Small intestine (tissue), 7 donors: ENCODE measurements at regions not wholly inside any gene's neighbourhood (a gene's known extent, or its start where the extent isn't known, plus 50 kb on each side); places are given as distances from the start of the nearest gene placed in this dataset.

ENCODE experiments used
- DNase-seq, 2 donors: peaks; one replicate each; pipeline versions ENCODE4 v3.0.0 to v3.0.0-alpha.2; 2013
- FAIRE-seq: peaks from 2 replicates; lab custom pipeline; 2012; peaks lifted over from hg19 to GRCh38; lab: Jason Lieb, UNC
- H3K27ac ChIP-seq, 3 donors: one replicate each; pipeline ENCODE4 v1.5.1; 2013; ENCODE audit warnings: low read length in 2 of 3, mild to moderate bottlenecking in 2 of 3, control low read depth in 1 of 3, inconsistent platforms in 1 of 3, low read depth in 1 of 3, moderate library complexity in 1 of 3
- H3K27me3 ChIP-seq, 3 donors: one replicate each; pipeline ENCODE4 v1.6.1; 2013; ENCODE audit warnings: low read length in 3 of 3, inconsistent platforms in 1 of 3; ENCODE audit not compliant: control insufficient read depth in 3 of 3, insufficient read depth in 3 of 3
- H3K36me3 ChIP-seq, 3 donors: one replicate each; pipeline ENCODE4 v1.6.1; 2013; ENCODE audit warnings: low read length in 3 of 3, inconsistent platforms in 1 of 3, low read depth in 1 of 3, mild to moderate bottlenecking in 1 of 3, moderate library complexity in 1 of 3; ENCODE audit not compliant: control insufficient read depth in 3 of 3, insufficient read depth in 2 of 3
- H3K4me1 ChIP-seq, 3 donors: one replicate each; pipeline ENCODE4 v1.6.1; 2013; ENCODE audit warnings: low read length in 2 of 3, inconsistent platforms in 1 of 3, low read depth in 1 of 3, mild to moderate bottlenecking in 1 of 3, moderate library complexity in 1 of 3; ENCODE audit not compliant: control insufficient read depth in 3 of 3, insufficient read depth in 2 of 3
- H3K4me3 ChIP-seq, 3 donors: one replicate each; pipeline ENCODE4 v1.5.1; 2013; ENCODE audit warnings: low read length in 3 of 3, control low read depth in 1 of 3, inconsistent platforms in 1 of 3, low read depth in 1 of 3, mild to moderate bottlenecking in 1 of 3, moderate library complexity in 1 of 3
- H3K9me3 ChIP-seq, 2 donors: one replicate each; pipeline ENCODE4 v1.6.1; 2013; ENCODE audit warnings: low read depth in 1 of 2, low read length in 1 of 2; ENCODE audit not compliant: control insufficient read depth in 2 of 2, insufficient read depth in 1 of 2
- WGBS, 3 donors: extraction: QIAGEN DNeasy Blood & Tissue Kit; methylation state at CpG; one replicate each; pipeline ENCODE4 v1.1.7; 2013; 5-methylcytosine and 5-hydroxymethylcytosine counted together
- donor health status: healthy with polysubstance abuse.
- donor health status: control.
- donor health status: control.
- donor health status: Bipolar disorder and iron deficiency.
- donor health status: healthy.

- Histone ChIP-seq H3K9me3 (no peaks in the 10 kb centered on the region), H3K27me3 (peaks cover 0 to 4% (median 0%) of the 10 kb centered on the region in 3 donors), H3K4me1 (no peaks in the 10 kb centered on the region), H3K27ac (no peak overlapping the region), H3K4me3 (no peak overlapping the region), H3K36me3 (no peaks in the 10 kb centered on the region)
- WGBS, 3 donors: 45 to 65% (median 57%) methylated on average over 1 of the region's 1 CpG
- DNase-seq (no peak), FAIRE-seq (no peak)
Measured at GRCh38 chr7:94067047-94067446, 62.9 kb upstream of the BET1 start.

DNA sequence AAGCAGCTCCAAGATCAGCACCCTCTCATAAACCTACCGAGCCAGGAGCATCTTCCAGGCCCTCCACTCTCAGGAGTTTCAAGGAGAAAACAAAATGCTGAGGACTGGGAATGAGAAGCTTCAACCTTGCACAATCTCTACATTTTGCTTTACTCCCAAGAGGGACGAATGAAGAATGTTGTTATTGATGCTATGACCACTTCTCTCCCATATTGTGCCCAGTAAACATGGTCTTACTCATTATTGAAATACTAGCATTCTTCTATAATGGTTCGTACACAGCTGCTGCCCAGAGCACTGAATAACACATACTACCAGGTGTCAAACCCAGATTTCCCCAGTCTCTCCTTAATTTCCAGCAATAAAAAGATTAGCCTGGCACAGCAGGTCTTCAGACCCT lies 63.4 kb upstream of the BET1 start:
- H3K36me3 ChIP-seq: no peaks in the 10 kb centered on the region
- DNase-seq (no peak), FAIRE-seq (no peak)
- H3K4me3 ChIP-seq: no peak overlapping the region
- peaks cover 0 to 4% (median 0%) of the 10 kb centered on the region in 3 donors for H3K27me3 ChIP-seq
- H3K4me1 ChIP-seq: no peaks in the 10 kb centered on the region
- no peak overlapping the region for H3K27ac ChIP-seq
- no peaks in the 10 kb centered on the region for H3K9me3 ChIP-seq
- WGBS, 3 donors: 83 to 85% (median 84%) methylated on average over 3 of the region's 3 CpGs

- Histone ChIP-seq H3K27ac (no peak overlapping the region), H3K4me3 (no peak overlapping the region), H3K36me3 (no peaks in the 10 kb centered on the region), H3K9me3 (no peaks in the 10 kb centered on the region), H3K4me1 (no peaks in the 10 kb centered on the region), H3K27me3 (peaks cover 0 to 4% (median 0%) of the 10 kb centered on the region in 3 donors)
- DNase-seq (no peak), FAIRE-seq (no peak)
- WGBS, 3 donors: 62 to 80% (median 68%) methylated on average over 7 of the region's 7 CpGs
Measured at GRCh38 chr7:94069162-94069739, 65.1 kb upstream of the BET1 start.

GRCh38 chr7:94080551-94080950 lies 76.4 kb upstream of the BET1 start:
- no peak for FAIRE-seq
- Histone ChIP-seq H3K27me3 (peaks cover 0 to 2% (median 0%) of the 10 kb centered on the region in 3 donors), H3K9me3 (no peaks in the 10 kb centered on the region), H3K4me3 (no peak overlapping the region), H3K27ac (no peak overlapping the region), H3K4me1 (no peaks in the 10 kb centered on the region), H3K36me3 (no peaks in the 10 kb centered on the region)
- 76 to 80% (median 80%) methylated on average over 5 of the region's 5 CpGs for WGBS, 3 donors
- no peak for DNase-seq

GRCh38 chr7:94082126-94082525 lies 78.0 kb upstream of the BET1 start:
- no peaks in the 10 kb centered on the region for H3K9me3 ChIP-seq
- no peak for FAIRE-seq
- no peak for DNase-seq
- H3K27me3 ChIP-seq: peaks cover 0 to 2% (median 0%) of the 10 kb centered on the region in 3 donors
- no peak overlapping the region for H3K27ac ChIP-seq
- no peaks in the 10 kb centered on the region for H3K4me1 ChIP-seq
- H3K36me3 ChIP-seq: no peaks in the 10 kb centered on the region
- no peak overlapping the region for H3K4me3 ChIP-seq

DNA sequence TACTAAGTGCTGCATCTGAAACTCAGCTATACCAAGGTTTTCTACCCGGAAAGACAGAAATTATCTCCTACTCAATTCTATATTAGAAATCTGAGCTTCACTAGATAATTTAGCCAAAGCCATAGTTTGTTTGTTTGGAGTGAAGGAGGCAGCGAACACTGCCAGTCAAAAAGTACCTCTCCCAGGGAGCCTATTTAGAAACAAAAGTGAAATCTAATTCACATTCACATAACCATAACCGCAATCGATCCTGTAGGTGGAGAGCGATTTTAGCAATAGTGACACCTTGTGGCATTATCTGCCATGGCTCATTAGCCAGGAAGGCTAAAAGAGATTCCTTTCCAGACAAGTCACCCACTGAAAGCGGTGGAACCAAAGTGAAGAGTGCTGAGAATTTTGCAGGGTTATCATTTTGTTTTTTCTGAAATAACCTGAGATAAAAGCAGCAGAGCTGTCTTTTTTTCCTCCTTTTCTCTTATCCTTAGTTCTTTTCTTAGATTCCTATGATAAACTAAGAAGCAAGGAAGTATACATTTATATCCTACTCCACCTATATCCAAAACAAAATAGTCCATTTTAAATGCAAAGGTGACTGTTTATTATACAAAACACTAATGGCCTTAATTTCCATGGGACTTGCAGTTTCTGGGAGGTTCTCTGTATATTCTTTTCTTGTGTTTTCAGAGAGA lies 83.7 kb upstream of the BET1 start:
- FAIRE-seq (no peak), DNase-seq (peak; percentile 67 to 73)
- no peaks in the 10 kb centered on the region for H3K4me1 ChIP-seq
- H3K9me3 ChIP-seq: no peaks in the 10 kb centered on the region
- no peaks in the 10 kb centered on the region for H3K36me3 ChIP-seq
- no peaks in the 10 kb centered on the region for H3K27me3 ChIP-seq
- no peak overlapping the region for H3K27ac ChIP-seq
- WGBS, 3 donors: 12 to 16% (median 14%) methylated on average over 6 of the region's 6 CpGs
- no peak overlapping the region for H3K4me3 ChIP-seq

DNA sequence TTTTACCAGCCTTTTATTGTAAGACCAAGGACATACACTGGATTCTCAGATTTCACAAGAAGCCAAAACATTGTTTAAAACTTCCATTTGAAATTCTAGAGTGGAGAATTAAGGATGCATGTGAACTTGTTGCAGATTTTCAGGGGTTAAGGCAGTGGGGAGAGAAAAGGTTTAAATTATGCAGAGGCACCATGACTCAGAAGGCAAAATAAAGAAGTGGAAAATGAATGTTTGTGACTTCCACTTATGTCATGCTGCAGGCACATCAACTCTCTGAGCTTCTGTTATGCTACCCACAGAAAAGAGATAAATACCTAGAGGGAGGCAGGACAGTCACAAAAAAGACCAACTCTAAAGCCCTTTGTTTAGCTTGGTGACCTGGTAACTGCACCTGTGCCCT lies 84.4 kb upstream of the BET1 start:
- DNase-seq: no peak
- no peaks in the 10 kb centered on the region for H3K36me3 ChIP-seq
- FAIRE-seq: no peak

DNA sequence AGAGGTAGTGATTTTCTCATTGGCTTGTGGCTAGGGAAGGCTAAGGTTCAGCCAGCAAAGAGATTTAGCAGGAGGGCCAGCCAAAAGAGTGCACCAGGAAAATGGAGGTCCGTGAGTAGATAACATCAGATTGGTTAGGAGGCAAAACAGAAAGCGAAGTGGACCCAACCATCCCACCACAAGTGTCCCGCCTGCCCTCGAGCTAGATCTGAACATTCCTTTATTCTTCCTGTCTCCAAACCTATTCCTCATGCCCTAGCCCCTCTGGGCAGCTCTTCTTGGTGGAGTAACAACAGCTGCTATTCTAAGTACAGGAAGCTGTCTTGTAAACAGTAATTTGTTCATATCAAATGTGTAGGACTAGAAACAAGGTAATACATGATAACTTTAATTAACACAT lies 85.7 kb upstream of the BET1 start:
- no peaks in the 10 kb centered on the region for H3K9me3 ChIP-seq
- no peaks in the 10 kb centered on the region for H3K36me3 ChIP-seq
- whole genome bisulfite sequencing, 3 donors: 62 to 77% (median 65%) methylated on average over 4 of the region's 4 CpGs
- no peaks in the 10 kb centered on the region for H3K4me1 ChIP-seq
- H3K4me3 ChIP-seq: no peak overlapping the region
- no peak overlapping the region for H3K27ac ChIP-seq
- no peaks in the 10 kb centered on the region for H3K27me3 ChIP-seq
- FAIRE-seq (no peak), DNase-seq (no peak)

More for the DNA sequence above, 84.4 kb upstream of the BET1 start:
- H3K27ac ChIP-seq: no peak overlapping the region
- H3K4me3 ChIP-seq: no peak overlapping the region
- H3K27me3 ChIP-seq: no peaks in the 10 kb centered on the region
- H3K4me1 ChIP-seq: no peaks in the 10 kb centered on the region
- no peaks in the 10 kb centered on the region for H3K9me3 ChIP-seq

- Histone ChIP-seq H3K27ac (no peak overlapping the region), H3K4me1 (no peaks in the 10 kb centered on the region), H3K9me3 (no peaks in the 10 kb centered on the region), H3K36me3 (no peaks in the 10 kb centered on the region), H3K27me3 (no peaks in the 10 kb centered on the region), H3K4me3 (no peak overlapping the region)
- DNase-seq: no peak
- FAIRE-seq: no peak
- 44 to 77% (median 44%) methylated on average over 1 of the region's 1 CpG for WGBS, 3 donors
Measured at GRCh38 chr7:94092980-94093379, 88.8 kb upstream of the BET1 start.
